HCT116 (cell line): ENCODE measurements at regions not wholly inside any gene's neighbourhood (a gene's known extent, or its start where the extent isn't known, plus 50 kb on each side); places are given as distances from the start of the nearest gene placed in this dataset.

ENCODE experiments used
- ATAC-seq: fragments of 200-7000 bp; cut with Tn5 transposase; 2 replicates; pipeline ENCODE4 v1.9.1; 2020; ENCODE audit warnings: mild to moderate bottlenecking, moderate library complexity
- BruUV-seq: library from RNA; stranded (reverse); fragments of 400-500 nt; replicated peaks from 2 replicates; lab custom pipeline; 2021; lab: Mats Ljungman, UMichigan
- CTCF ChIA-PET: fragments of 300-600 bp; sonication (Branson Sonifier 250); formaldehyde crosslinking; loops from one replicate; lab custom pipeline; 2021; ENCODE audit warnings: antibody characterized with exemption; lab: Charles Lee
- POLR2A ChIA-PET: fragments of 300-600, 350-600 bp; sonication (Branson Sonifier 250); formaldehyde crosslinking; loops from one replicate; lab custom pipeline; 2021; ENCODE audit warnings: antibody characterized with exemption; lab: Charles Lee
- RAD21 ChIA-PET, 2 experiments: fragments of 300-600 bp; sonication (Branson Sonifier 250); formaldehyde crosslinking; loops; one replicate each; lab custom pipeline; 2023; ENCODE audit warnings: low total read pairs in 2 of 2; ENCODE audit not compliant: uncharacterized antibody in 2 of 2, unreplicated experiment in 2 of 2, low non-redundant PET in 1 of 2; lab: Charles Lee
- DNase-seq: peaks from one replicate; pipeline ENCODE4 v3.0.0-alpha.2; 2010; ENCODE audit warnings: low read depth, low spot score
- H2AFZ ChIP-seq: fragments of 200-600 bp; shearing (Covaris generic), sonication (generic); 2 replicates; pipeline ENCODE4 v1.6.1; 2017; ENCODE audit warnings: low read depth, mixed run types, mixed read lengths, antibody characterized with exemption, low read length; ENCODE audit not compliant: poor library complexity, severe bottlenecking
- H3K27ac ChIP-seq: 2 replicates; pipeline ENCODE4 v1.5.1; 2012; ENCODE audit warnings: low read depth, low read length
- H3K27me3 ChIP-seq: fragments of 200-600 bp; sonication (generic); 2 replicates; pipeline ENCODE4 v1.6.1; 2016; ENCODE audit warnings: mixed run types, low read length, mixed read lengths; ENCODE audit not compliant: insufficient read depth
- H3K36me3 ChIP-seq, 2 experiments: fragments of 200-500 bp in 1 of 2; fragments of 200-600 bp in 1 of 2; sonication (Bioruptor generic) in 1 of 2; sonication (generic) in 1 of 2; 2 replicates each; pipeline versions ENCODE4 v1.5.1 to v1.6.1; 2014 to 2016; ENCODE audit warnings: low read length in 2 of 2, inconsistent platforms in 1 of 2, mixed read lengths in 1 of 2, mixed run types in 1 of 2; ENCODE audit not compliant: insufficient read depth in 2 of 2, control insufficient read depth in 1 of 2
- H3K4me1 ChIP-seq, 2 experiments: fragments of 200-600 bp in 1 of 2; sonication (generic) in 1 of 2; 2 replicates each; pipeline versions ENCODE4 v1.5.1 to v1.6.1; 2012 to 2017; ENCODE audit warnings: low read length in 2 of 2, inconsistent platforms in 1 of 2, mild to moderate bottlenecking in 1 of 2, mixed read lengths in 1 of 2, mixed run types in 1 of 2, moderate library complexity in 1 of 2; ENCODE audit not compliant: insufficient read depth in 2 of 2, control insufficient read depth in 1 of 2
- H3K4me2 ChIP-seq: fragments of 200-600 bp; sonication (generic); 2 replicates; pipeline ENCODE4 v1.6.1; 2017; ENCODE audit warnings: mixed run types, low read length, mixed read lengths
- H3K4me3 ChIP-seq, 2 experiments: fragments of 200-600 bp in 1 of 2; sonication (generic) in 1 of 2; replicated peaks in 1 of 2; 2 replicates each; pipeline ENCODE4 v1.5.1; 2011 to 2016; ENCODE audit warnings: low read length in 2 of 2, control low read depth in 1 of 2, low read depth in 1 of 2, mild to moderate bottlenecking in 1 of 2, mixed read lengths in 1 of 2, mixed run types in 1 of 2
- H3K79me2 ChIP-seq: fragments of 200-600 bp; sonication (generic); 2 replicates; pipeline ENCODE4 v1.6.1; 2017; ENCODE audit warnings: mild to moderate bottlenecking, mixed run types, low read length, moderate library complexity, mixed read lengths; ENCODE audit not compliant: insufficient read depth
- H3K9ac ChIP-seq: fragments of 200-600 bp; sonication (generic); 2 replicates; pipeline ENCODE4 v1.6.1; 2016; ENCODE audit warnings: low read length, mixed read lengths
- H3K9me2 ChIP-seq: fragments of 200-600 bp; sonication (generic), shearing (Covaris generic); 2 replicates; pipeline ENCODE4 v1.6.1; 2017; ENCODE audit warnings: mixed run types, mild to moderate bottlenecking, moderate library complexity; ENCODE audit not compliant: insufficient read depth
- H3K9me3 ChIP-seq, 2 experiments: fragments of 200-500 bp in 1 of 2; fragments of 200-600 bp in 1 of 2; sonication (Bioruptor generic) in 1 of 2; sonication (generic) in 1 of 2; 2 replicates each; pipeline ENCODE4 v1.6.1; 2014 to 2017; ENCODE audit warnings: low read length in 2 of 2, mixed read lengths in 2 of 2, inconsistent platforms in 1 of 2, low read depth in 1 of 2, mild to moderate bottlenecking in 1 of 2, mixed run types in 1 of 2, moderate library complexity in 1 of 2; ENCODE audit not compliant: control insufficient read depth in 1 of 2, insufficient read depth in 1 of 2
- H4K20me1 ChIP-seq: fragments of 200-600 bp; sonication (generic), shearing (Covaris generic); 2 replicates; pipeline ENCODE4 v1.6.1; 2017; ENCODE audit warnings: mixed run types, mild to moderate bottlenecking, moderate library complexity; ENCODE audit not compliant: insufficient read depth
- ATF3 ChIP-seq: IDR thresholded peaks from 2 replicates; pipeline ENCODE4 v1.6.1; 2012
- CEBPB ChIP-seq: IDR thresholded peaks from 2 replicates; pipeline ENCODE4 v1.6.1; 2012; ENCODE audit warnings: low read depth
- CTCF ChIP-seq, 3 experiments: fragments of 200-600 bp in 1 of 3; sonication (generic) in 1 of 3; IDR thresholded peaks in 2 of 3; conservative IDR thresholded peaks in 1 of 3; 2 replicates each; pipeline ENCODE4 v1.5.1; 2012 to 2017; ENCODE audit warnings: low read depth in 2 of 3, low read length in 2 of 3, antibody characterized with exemption in 1 of 3, borderline replicate concordance in 1 of 3, control low read depth in 1 of 3, mild to moderate bottlenecking in 1 of 3, mixed read lengths in 1 of 3, mixed run types in 1 of 3, moderate library complexity in 1 of 3; ENCODE audit not compliant: insufficient read depth in 1 of 3
- EGR1 ChIP-seq: IDR thresholded peaks from 2 replicates; pipeline ENCODE4 v1.6.1; 2012; ENCODE audit warnings: low read depth
- EZH2phosphoT487 ChIP-seq: fragments of 200-600 bp; IDR thresholded peaks from 2 replicates; pipeline ENCODE4 v1.6.1; 2018; ENCODE audit warnings: antibody characterized with exemption, borderline replicate concordance
- FOSL1 ChIP-seq: IDR thresholded peaks from 2 replicates; pipeline ENCODE4 v1.6.1; 2012; ENCODE audit warnings: low read depth
- JUND ChIP-seq: IDR thresholded peaks from 2 replicates; pipeline ENCODE4 v1.6.1; 2012
- MAX ChIP-seq: IDR thresholded peaks from 2 replicates; pipeline ENCODE4 v1.6.1; 2012
- POLR2AphosphoS5 ChIP-seq: IDR thresholded peaks from 2 replicates; pipeline ENCODE4 v1.6.1; 2011; ENCODE audit warnings: mild to moderate bottlenecking, low read depth, low read length, moderate library complexity
- RAD21 ChIP-seq: IDR thresholded peaks from 2 replicates; pipeline ENCODE4 v1.6.1; 2012; ENCODE audit warnings: low read depth, mild to moderate bottlenecking
- SRF ChIP-seq: IDR thresholded peaks from 2 replicates; pipeline ENCODE4 v1.6.1; 2012; ENCODE audit warnings: low read depth
- YY1 ChIP-seq: IDR thresholded peaks from 2 replicates; pipeline ENCODE4 v1.6.1; 2011; ENCODE audit warnings: low read length, low read depth, moderate library complexity, mild to moderate bottlenecking; ENCODE audit not compliant: insufficient replicate concordance; ENCODE audit errors: extremely low read depth
- ZFX ChIP-seq: fragments of 450-650 bp; IDR thresholded peaks from 2 replicates; pipeline ENCODE4 v1.6.1; 2017
- ZNF274 ChIP-seq: fragments of 200-500 bp; sonication (Bioruptor generic); IDR thresholded peaks from 2 replicates; pipeline ENCODE4 v1.6.1; 2014; ENCODE audit warnings: mild to moderate bottlenecking, low read depth, low read length, inconsistent platforms
- intact Hi-C: fragments of 100-400 bp; cut with micrococcal nuclease; formaldehyde crosslinking; loops from 2 replicates; pipeline ENCODE4 v1.10.0; 2022

DNA sequence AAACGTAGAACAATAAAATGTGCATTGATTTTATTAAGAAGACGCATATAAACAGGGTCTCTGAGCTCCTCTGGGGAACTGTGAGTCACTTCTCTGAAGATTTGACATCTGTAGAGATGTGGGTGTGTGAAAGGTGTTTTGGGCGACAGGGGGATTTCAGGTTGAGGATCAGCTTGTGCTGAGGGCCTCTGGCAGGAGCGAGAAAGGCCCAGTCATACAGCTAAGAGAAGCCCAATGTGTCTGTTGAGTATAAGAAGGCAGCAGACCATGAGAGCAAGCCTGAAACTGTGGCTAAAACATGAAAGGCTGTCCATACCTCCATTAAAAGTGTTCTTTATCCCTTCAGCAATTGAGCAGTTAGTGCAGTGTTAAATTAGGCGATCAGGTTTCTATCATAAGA is 406.5 kb upstream of the MON1B start:
- no peaks in the 10 kb centered on the region for H3K27me3 ChIP-seq
- BruUV-seq: no TSS peak
- no peak overlapping the region for H3K9ac ChIP-seq
- H3K27ac ChIP-seq: no peak overlapping the region
- DNase-seq: no peak
- H3K9me2 ChIP-seq: no peaks in the 10 kb centered on the region
- H2AFZ ChIP-seq: no peak overlapping the region
- ATAC-seq: no peak
- intact Hi-C loops: no loop called here
- no peak overlapping the region for H3K4me3 ChIP-seq
- RAD21 ChIA-PET: no interaction called here
- no peaks in the 10 kb centered on the region for H3K79me2 ChIP-seq
- CTCF ChIA-PET: no interaction called here
- H3K4me1 ChIP-seq: no peaks in the 10 kb centered on the region
- H4K20me1 ChIP-seq: no peaks in the 10 kb centered on the region
- POLR2A ChIA-PET: no interaction called here
- TF ChIP-seq POLR2AphosphoS5 (no peak), YY1 (no peak), CEBPB (no peak), MAX (no peak), ZFX (no peak), JUND (no peak), RAD21 (no peak), FOSL1 (no peak), EZH2phosphoT487 (no peak), SRF (no peak), CTCF (IDR thresholded peaks at IDR 0.05 in 2 of 3, conservative IDR thresholded peaks at IDR 0.05 in 1 of 3; ENCODE audit: borderline replicate concordance in 1 of 3, insufficient read depth in 1 of 3, low read depth in 2 of 3, low read length in 2 of 3) (no peak), ATF3 (no peak), EGR1 (no peak), ZNF274 (no peak)
- H3K36me3 ChIP-seq: no peaks in the 10 kb centered on the region
- no peaks in the 10 kb centered on the region; a peak in 1 of 4 replicates for H3K9me3 ChIP-seq
- H3K4me2 ChIP-seq: no peak overlapping the region
